Neural cell (in vitro differentiated cells): ENCODE measurements at regions not wholly inside any gene's neighbourhood (a gene's known extent, or its start where the extent isn't known, plus 50 kb on each side); places are given as distances from the start of the nearest gene placed in this dataset.

Source experiments
- H2AFZ ChIP-seq: fragments of 200-600, 300-800 bp; sonication (generic), shearing (Covaris generic); 2 replicates; pipeline ENCODE4 v1.6.0; 2014; ENCODE audit warnings: low read depth, mild to moderate bottlenecking, antibody characterized with exemption, low read length, moderate library complexity
- H3F3A ChIP-seq: fragments of 200-600 bp; shearing (Covaris generic); 2 replicates; pipeline ENCODE4 v1.6.1; 2016; ENCODE audit warnings: mild to moderate bottlenecking, moderate library complexity, mixed read lengths, antibody characterized with exemption, low read length; ENCODE audit not compliant: insufficient read depth, poor library complexity, severe bottlenecking
- H3K27ac ChIP-seq: fragments of 200-600, 300-800 bp; sonication (generic), shearing (Covaris generic); 2 replicates; pipeline ENCODE4 v1.5.1; 2014; ENCODE audit warnings: mild to moderate bottlenecking, low read length, moderate library complexity
- H3K27me3 ChIP-seq: fragments of 300-800, 200-600 bp; sonication (generic), shearing (Covaris generic); 2 replicates; pipeline ENCODE4 v1.6.0; 2014; ENCODE audit warnings: mild to moderate bottlenecking, low read depth, low read length, moderate library complexity; ENCODE audit not compliant: insufficient read depth
- H3K36me3 ChIP-seq: fragments of 300-800, 200-600 bp; sonication (generic), shearing (Covaris generic); 2 replicates; pipeline ENCODE4 v1.5.1; 2014; ENCODE audit warnings: mild to moderate bottlenecking, antibody characterized with exemption, low read length, moderate library complexity; ENCODE audit not compliant: insufficient read depth
- H3K4me2 ChIP-seq: fragments of 300-800, 200-600 bp; sonication (generic), shearing (Covaris generic); 2 replicates; pipeline ENCODE4 v1.6.0; 2014; ENCODE audit warnings: mild to moderate bottlenecking, low read length
- H3K4me3 ChIP-seq: fragments of 300-800, 200-600 bp; sonication (generic), shearing (Covaris generic); 2 replicates; pipeline ENCODE4 v1.5.1; 2014; ENCODE audit warnings: mild to moderate bottlenecking, low read length, moderate library complexity
- H3K79me2 ChIP-seq: fragments of 200-600 bp; shearing (Covaris generic); replicated peaks from 2 replicates; pipeline ENCODE4 v1.6.0; 2014; ENCODE audit warnings: mild to moderate bottlenecking, low read length, moderate library complexity; ENCODE audit not compliant: insufficient read depth
- H3K9ac ChIP-seq: fragments of 300-800, 200-600 bp; sonication (generic), shearing (Covaris generic); 2 replicates; pipeline ENCODE4 v1.6.1; 2016; ENCODE audit warnings: mild to moderate bottlenecking, low read length, mixed read lengths
- H3K9me2 ChIP-seq: fragments of 200-600 bp; shearing (Covaris generic); 2 replicates; pipeline ENCODE4 v1.6.1; 2016; ENCODE audit warnings: mild to moderate bottlenecking, low read length, mixed read lengths; ENCODE audit not compliant: insufficient read depth
- H3K9me3 ChIP-seq: fragments of 200-600, 300-800 bp; sonication (generic), shearing (Covaris generic); 2 replicates; pipeline ENCODE4 v1.6.1; 2016; ENCODE audit warnings: mild to moderate bottlenecking, mixed run types, low read length, moderate library complexity, mixed read lengths
- H4K20me1 ChIP-seq: fragments of 200-600 bp; shearing (Covaris generic); 2 replicates; pipeline ENCODE4 v1.6.1; 2016; ENCODE audit warnings: mild to moderate bottlenecking, mixed run types; ENCODE audit not compliant: insufficient read depth
- EP300 ChIP-seq: fragments of 450-650 bp; conservative IDR thresholded peaks from 2 replicates; pipeline ENCODE4 v1.6.1; 2014; ENCODE audit warnings: antibody characterized with exemption, mild to moderate bottlenecking, moderate library complexity; ENCODE audit not compliant: poor library complexity, severe bottlenecking
- EZH2 ChIP-seq: fragments of 200-600, 300-800 bp; shearing (Covaris generic), sonication (generic); IDR thresholded peaks from 2 replicates; pipeline ENCODE4 v1.6.1; 2014; ENCODE audit warnings: antibody characterized with exemption, low read length, borderline replicate concordance, mild to moderate bottlenecking; ENCODE audit not compliant: insufficient read depth, poor library complexity, severe bottlenecking
- MXI1 ChIP-seq: fragments of 450-650 bp; conservative IDR thresholded peaks from 2 replicates; pipeline ENCODE4 v1.6.1; 2014; ENCODE audit warnings: antibody characterized with exemption, mild to moderate bottlenecking; ENCODE audit not compliant: poor library complexity, severe bottlenecking
- POLR2AphosphoS5 ChIP-seq: IDR thresholded peaks from 2 replicates; pipeline ENCODE4 v1.6.1; 2012
- RAD21 ChIP-seq: fragments of 450-650 bp; conservative IDR thresholded peaks from 2 replicates; pipeline ENCODE4 v1.6.1; 2014; ENCODE audit warnings: antibody characterized with exemption, mild to moderate bottlenecking, moderate library complexity
- REST ChIP-seq: IDR thresholded peaks from 2 replicates; pipeline ENCODE4 v1.6.1; 2012; ENCODE audit warnings: borderline replicate concordance
- SMC3 ChIP-seq: fragments of 450-650 bp; conservative IDR thresholded peaks from 2 replicates; pipeline ENCODE4 v1.6.1; 2014; ENCODE audit warnings: antibody characterized with exemption, mild to moderate bottlenecking, moderate library complexity; ENCODE audit not compliant: poor library complexity
- TAF1 ChIP-seq: IDR thresholded peaks from 2 replicates; pipeline ENCODE4 v1.6.1; 2012; ENCODE audit warnings: low read depth
- TF ChIP-seq, protein P1 (sequence below): fragments of 450-650 bp; IDR thresholded peaks from 2 replicates; pipeline ENCODE4 v1.5.1; 2014; ENCODE audit warnings: antibody characterized with exemption, mild to moderate bottlenecking, moderate library complexity; ENCODE audit not compliant: poor library complexity, severe bottlenecking

DNA sequence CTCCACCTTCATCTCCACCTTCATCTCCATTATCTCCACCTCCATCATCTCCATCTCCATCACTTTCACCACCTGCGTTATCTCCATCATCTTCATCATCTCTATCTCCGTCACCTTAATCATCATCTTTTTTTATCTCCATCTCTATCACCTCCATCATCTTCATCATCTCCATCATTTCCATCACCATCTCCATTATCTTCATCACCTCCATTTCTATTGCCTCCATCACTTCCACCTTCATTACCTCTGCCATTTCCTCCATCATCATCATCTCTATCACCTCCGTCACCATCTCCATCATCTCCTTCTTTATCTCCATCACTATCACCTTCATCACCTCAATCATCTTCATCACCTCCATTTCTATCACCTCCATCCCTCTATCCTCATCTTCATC lies 573.5 kb downstream of the TBC1D22A start:
- Histone ChIP-seq H3F3A (no peaks in the 10 kb centered on the region), H3K27ac (no peak overlapping the region), H3K9me2 (no peaks in the 10 kb centered on the region)

DNA sequence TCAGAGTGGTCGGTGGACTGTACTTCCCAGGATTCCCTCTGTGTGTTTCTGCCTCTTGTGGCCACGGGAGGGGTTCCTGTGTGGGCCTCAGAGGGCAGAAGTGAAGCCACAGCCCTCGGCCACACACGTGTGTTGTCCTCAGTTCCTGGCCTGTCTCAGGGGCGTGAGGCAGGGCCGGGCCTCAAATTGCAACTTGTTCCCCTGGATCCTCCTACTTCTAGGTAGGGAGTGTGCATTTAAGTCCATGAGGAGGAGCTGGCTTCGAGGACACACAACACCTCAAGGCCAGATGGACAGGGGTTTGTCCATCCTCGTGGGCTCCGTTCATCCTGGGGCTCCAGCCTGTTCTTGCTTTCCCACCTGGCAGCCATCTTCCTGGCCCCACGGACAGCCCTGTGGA lies 573.0 kb downstream of the TBC1D22A start:
- Histone ChIP-seq H3K9me3 (peaks cover 4% of the 10 kb centered on the region), H3K36me3 (no peaks in the 10 kb centered on the region), H3K9me2 (no peaks in the 10 kb centered on the region), H4K20me1 (no peaks in the 10 kb centered on the region), H3K27me3 (no peaks in the 10 kb centered on the region), H3K4me3 (no peak overlapping the region), H2AFZ (no peak overlapping the region), H3F3A (no peaks in the 10 kb centered on the region), H3K27ac (no peak overlapping the region), H3K79me2 (no peaks in the 10 kb centered on the region), H3K4me2 (no peak overlapping the region), H3K9ac (no peak overlapping the region)
- TF ChIP-seq POLR2AphosphoS5 (no peak), MXI1 (no peak), REST (no peak), EP300 (no peak), SMC3 (no peak), EZH2 (no peak), RAD21 (no peak), TAF1 (no peak)
- TF ChIP-seq, protein P1, sequence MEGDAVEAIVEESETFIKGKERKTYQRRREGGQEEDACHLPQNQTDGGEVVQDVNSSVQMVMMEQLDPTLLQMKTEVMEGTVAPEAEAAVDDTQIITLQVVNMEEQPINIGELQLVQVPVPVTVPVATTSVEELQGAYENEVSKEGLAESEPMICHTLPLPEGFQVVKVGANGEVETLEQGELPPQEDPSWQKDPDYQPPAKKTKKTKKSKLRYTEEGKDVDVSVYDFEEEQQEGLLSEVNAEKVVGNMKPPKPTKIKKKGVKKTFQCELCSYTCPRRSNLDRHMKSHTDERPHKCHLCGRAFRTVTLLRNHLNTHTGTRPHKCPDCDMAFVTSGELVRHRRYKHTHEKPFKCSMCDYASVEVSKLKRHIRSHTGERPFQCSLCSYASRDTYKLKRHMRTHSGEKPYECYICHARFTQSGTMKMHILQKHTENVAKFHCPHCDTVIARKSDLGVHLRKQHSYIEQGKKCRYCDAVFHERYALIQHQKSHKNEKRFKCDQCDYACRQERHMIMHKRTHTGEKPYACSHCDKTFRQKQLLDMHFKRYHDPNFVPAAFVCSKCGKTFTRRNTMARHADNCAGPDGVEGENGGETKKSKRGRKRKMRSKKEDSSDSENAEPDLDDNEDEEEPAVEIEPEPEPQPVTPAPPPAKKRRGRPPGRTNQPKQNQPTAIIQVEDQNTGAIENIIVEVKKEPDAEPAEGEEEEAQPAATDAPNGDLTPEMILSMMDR: no peak

More for the DNA sequence above, 573.5 kb downstream of the TBC1D22A start:
- Histone ChIP-seq H3K27me3 (no peaks in the 10 kb centered on the region), H3K4me2 (no peak overlapping the region), H4K20me1 (no peaks in the 10 kb centered on the region), H3K79me2 (no peaks in the 10 kb centered on the region), H3K4me3 (no peak overlapping the region), H3K9ac (no peak overlapping the region), H2AFZ (no peak overlapping the region), H3K9me3 (peaks cover 4% of the 10 kb centered on the region), H3K36me3 (no peaks in the 10 kb centered on the region)
- TF ChIP-seq POLR2AphosphoS5: no peak
- TF ChIP-seq, protein P1: no peak
- TF ChIP-seq REST: no peak
- TF ChIP-seq RAD21: no peak
- no peak for TF ChIP-seq EZH2
- no peak for TF ChIP-seq MXI1
- TF ChIP-seq TAF1: no peak
- TF ChIP-seq SMC3: no peak
- TF ChIP-seq EP300: no peak
